ENCODE measurements at regions not wholly inside any gene's neighbourhood (a gene's known extent, or its start where the extent isn't known, plus 50 kb on each side); places are given as distances from the start of the nearest gene placed in this dataset.

DNA sequence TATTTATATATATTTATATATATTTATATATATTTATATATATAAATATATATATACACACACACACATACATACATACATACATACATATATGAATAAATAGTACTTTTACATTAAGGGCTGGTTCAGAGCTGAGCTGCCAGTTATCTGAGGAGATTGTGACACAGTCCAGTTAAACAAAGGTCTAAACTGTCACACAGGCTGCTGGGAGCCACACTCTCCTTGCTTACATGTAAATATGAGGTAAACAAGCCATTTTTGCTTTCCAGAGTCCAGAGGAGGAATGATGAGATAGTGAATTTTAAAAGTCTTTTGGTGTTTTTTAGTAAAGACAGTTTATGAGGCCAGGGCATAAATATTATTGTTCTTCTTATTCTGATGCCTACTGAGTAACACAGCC is 377.5 kb upstream of the PIK3C3 start:
- TF ChIP-seq, protein P1, sequence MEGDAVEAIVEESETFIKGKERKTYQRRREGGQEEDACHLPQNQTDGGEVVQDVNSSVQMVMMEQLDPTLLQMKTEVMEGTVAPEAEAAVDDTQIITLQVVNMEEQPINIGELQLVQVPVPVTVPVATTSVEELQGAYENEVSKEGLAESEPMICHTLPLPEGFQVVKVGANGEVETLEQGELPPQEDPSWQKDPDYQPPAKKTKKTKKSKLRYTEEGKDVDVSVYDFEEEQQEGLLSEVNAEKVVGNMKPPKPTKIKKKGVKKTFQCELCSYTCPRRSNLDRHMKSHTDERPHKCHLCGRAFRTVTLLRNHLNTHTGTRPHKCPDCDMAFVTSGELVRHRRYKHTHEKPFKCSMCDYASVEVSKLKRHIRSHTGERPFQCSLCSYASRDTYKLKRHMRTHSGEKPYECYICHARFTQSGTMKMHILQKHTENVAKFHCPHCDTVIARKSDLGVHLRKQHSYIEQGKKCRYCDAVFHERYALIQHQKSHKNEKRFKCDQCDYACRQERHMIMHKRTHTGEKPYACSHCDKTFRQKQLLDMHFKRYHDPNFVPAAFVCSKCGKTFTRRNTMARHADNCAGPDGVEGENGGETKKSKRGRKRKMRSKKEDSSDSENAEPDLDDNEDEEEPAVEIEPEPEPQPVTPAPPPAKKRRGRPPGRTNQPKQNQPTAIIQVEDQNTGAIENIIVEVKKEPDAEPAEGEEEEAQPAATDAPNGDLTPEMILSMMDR (IDR thresholded peaks at IDR 0.05 in 8 of 11, conservative IDR thresholded peaks at IDR 0.05 in 3 of 11), result no peak
- TF ChIP-seq POLR2AphosphoS5 (IDR thresholded peaks at IDR 0.05) (no peak), POLR2A (IDR thresholded peaks at IDR 0.05) (no peak)
